H1 (cell line): ENCODE measurements at regions not wholly inside any gene's neighbourhood (a gene's known extent, or its start where the extent isn't known, plus 50 kb on each side); places are given as distances from the start of the nearest gene placed in this dataset.

ENCODE experiments used
- SIN3A ChIP-seq, 2 experiments: IDR thresholded peaks in 1 of 2; conservative IDR thresholded peaks in 1 of 2; 2 replicates each; pipeline ENCODE4 v1.6.1; 2011 to 2012; ENCODE audit warnings: low read length in 2 of 2, improper control_type of control experiment in 1 of 2, low read depth in 1 of 2, mild to moderate bottlenecking in 1 of 2

- no peak for TF ChIP-seq SIN3A (conservative IDR thresholded peaks at IDR 0.05 in 1 of 2, IDR thresholded peaks at IDR 0.05 in 1 of 2; ENCODE audit: low read depth in 1 of 2, low read length in 2 of 2)
Observed at GRCh38 chr17:59476413-59476812, 89.0 kb upstream of the DHX40 start (continued).
